SK-N-SH (cell line): ENCODE measurements at regions not wholly inside any gene's neighbourhood (a gene's known extent, or its start where the extent isn't known, plus 50 kb on each side); places are given as distances from the start of the nearest gene placed in this dataset.

Experiments
- CTCF ChIA-PET: fragments of 300-600, 350-600 bp; formaldehyde crosslinking; extraction: SDS; loops from one replicate; lab custom pipeline; 2021; lab: Yijun Ruan, JAX
- POLR2A ChIA-PET: fragments of 350-600 bp; sonication (Branson Sonifier 250); formaldehyde crosslinking; extraction: SDS; loops from one replicate; lab custom pipeline; 2020; ENCODE audit warnings: antibody characterized with exemption, inconsistent platforms; lab: Yijun Ruan, JAX
- DNase-seq: peaks from one replicate; pipeline ENCODE4 v3.0.0; 2012
- H2AFZ ChIP-seq: fragments of 200-600 bp; sonication (generic); 2 replicates; pipeline ENCODE4 v1.8.1; 2016; ENCODE audit warnings: antibody characterized with exemption, mild to moderate bottlenecking, low read depth
- H3F3A ChIP-seq: fragments of 200-600 bp; sonication (generic); replicated peaks from 2 replicates; pipeline ENCODE3; 2016; ENCODE audit warnings: antibody characterized with exemption, mild to moderate bottlenecking; ENCODE audit not compliant: insufficient read depth
- H3K27ac ChIP-seq, 2 experiments: fragments of 200-500 bp in 1 of 2; fragments of 200-600 bp in 1 of 2; sonication (Bioruptor generic) in 1 of 2; sonication (generic), shearing (Covaris generic) in 1 of 2; 2 replicates each; pipeline versions ENCODE4 v1.5.1 to v1.6.1; 2014 to 2016; ENCODE audit warnings: low read depth in 2 of 2, inconsistent platforms in 1 of 2, low read length in 1 of 2, mild to moderate bottlenecking in 1 of 2, mixed read lengths in 1 of 2
- H3K27me3 ChIP-seq: fragments of 200-600 bp; sonication (generic), shearing (Covaris generic); 2 replicates; pipeline ENCODE4 v1.6.1; 2016; ENCODE audit warnings: mixed run types; ENCODE audit not compliant: insufficient read depth
- H3K36me3 ChIP-seq, 2 experiments: fragments of 200-500 bp in 1 of 2; fragments of 200-600 bp in 1 of 2; sonication (Bioruptor generic) in 1 of 2; sonication (generic) in 1 of 2; replicated peaks in 1 of 2; 2 replicates each; pipeline versions ENCODE3 to v1.5.1; 2014 to 2016; ENCODE audit warnings: low read length in 1 of 2, mild to moderate bottlenecking in 1 of 2; ENCODE audit not compliant: insufficient read depth in 2 of 2, control insufficient read depth in 1 of 2
- H3K4me1 ChIP-seq, 2 experiments: fragments of 200-500 bp in 1 of 2; fragments of 200-600 bp in 1 of 2; sonication (Bioruptor generic) in 1 of 2; sonication (generic), shearing (Covaris generic) in 1 of 2; 2 replicates each; pipeline versions ENCODE4 v1.5.1 to v1.6.1; 2014 to 2016; ENCODE audit warnings: low read depth in 1 of 2, low read length in 1 of 2, mixed run types in 1 of 2; ENCODE audit not compliant: insufficient read depth in 2 of 2, control insufficient read depth in 1 of 2
- H3K4me2 ChIP-seq: fragments of 200-600 bp; sonication (generic), shearing (Covaris generic); 2 replicates; pipeline ENCODE4 v1.6.1; 2017; ENCODE audit warnings: mixed run types
- H3K4me3 ChIP-seq, 2 experiments: fragments of 200-500 bp in 1 of 2; fragments of 200-600 bp in 1 of 2; sonication (Bioruptor generic) in 1 of 2; sonication (generic), shearing (Covaris generic) in 1 of 2; 2 replicates each; pipeline versions ENCODE4 v1.5.1 to v1.8.1; 2014 to 2016; ENCODE audit warnings: low read depth in 2 of 2, inconsistent platforms in 1 of 2, low read length in 1 of 2, mild to moderate bottlenecking in 1 of 2, mixed read lengths in 1 of 2, moderate library complexity in 1 of 2
- H3K79me2 ChIP-seq: fragments of 200-600 bp; sonication (generic); 2 replicates; pipeline ENCODE4 v1.8.1; 2017; ENCODE audit warnings: mild to moderate bottlenecking; ENCODE audit not compliant: insufficient read depth
- H3K9ac ChIP-seq: fragments of 200-600 bp; sonication (generic); 2 replicates; pipeline ENCODE4 v1.6.1; 2017; ENCODE audit warnings: mixed run types
- H3K9me2 ChIP-seq: fragments of 200-600 bp; sonication (generic); 2 replicates; pipeline ENCODE4 v1.6.1; 2017; ENCODE audit warnings: mixed run types
- H3K9me3 ChIP-seq: fragments of 200-600 bp; sonication (generic); 2 replicates; pipeline ENCODE4 v1.6.1; 2017; ENCODE audit warnings: mixed run types, mild to moderate bottlenecking, moderate library complexity
- H4K20me1 ChIP-seq: fragments of 200-600 bp; sonication (generic); 2 replicates; pipeline ENCODE4 v1.6.1; 2017; ENCODE audit warnings: mild to moderate bottlenecking, mixed run types; ENCODE audit not compliant: insufficient read depth
- CTCF ChIP-seq: fragments of 200-600 bp; sonication (generic); IDR thresholded peaks from 2 replicates; pipeline ENCODE4 v1.6.1; 2017; ENCODE audit warnings: antibody characterized with exemption, mild to moderate bottlenecking, moderate library complexity
- ELF1 ChIP-seq: IDR thresholded peaks from 2 replicates; pipeline ENCODE4 v1.4.0; 2012
- EP300 ChIP-seq, 2 experiments: IDR thresholded peaks; 2 replicates each; pipeline versions ENCODE4 v1.4.0 to v1.6.1; 2012; ENCODE audit warnings: borderline replicate concordance in 1 of 2, low read depth in 1 of 2, low read length in 1 of 2
- EZH2phosphoT487 ChIP-seq: fragments of 200-600 bp; sonication (generic); IDR thresholded peaks from 2 replicates; pipeline ENCODE4 v1.6.1; 2017; ENCODE audit warnings: low read depth, mixed run types, mild to moderate bottlenecking, antibody characterized with exemption, moderate library complexity, borderline replicate concordance
- FOSL2 ChIP-seq: IDR thresholded peaks from 2 replicates; pipeline ENCODE4 v1.4.0; 2012; ENCODE audit warnings: low read depth, mild to moderate bottlenecking, moderate library complexity, borderline replicate concordance
- FOXM1 ChIP-seq: IDR thresholded peaks from 2 replicates; pipeline ENCODE4 v1.4.0; 2012; ENCODE audit warnings: low read depth, mild to moderate bottlenecking
- GABPA ChIP-seq: IDR thresholded peaks from 2 replicates; pipeline ENCODE4 v1.4.0; 2012; ENCODE audit warnings: low read depth, mild to moderate bottlenecking
- GATA2 ChIP-seq: sonication (generic); formaldehyde crosslinking; IDR thresholded peaks from 2 replicates; pipeline ENCODE4 v1.5.0; 2020; ENCODE audit warnings: mild to moderate bottlenecking, missing genetic modification reagents
- JUND ChIP-seq: IDR thresholded peaks from 2 replicates; pipeline ENCODE4 v1.4.0; 2012
- NFIC ChIP-seq: IDR thresholded peaks from 2 replicates; pipeline ENCODE4 v1.4.0; 2012; ENCODE audit warnings: borderline replicate concordance
- NRF1 ChIP-seq: IDR thresholded peaks from 2 replicates; pipeline ENCODE4 v1.6.1; 2012; ENCODE audit warnings: low read depth, mild to moderate bottlenecking, low read length
- POLR2AphosphoS5 ChIP-seq: IDR thresholded peaks from 2 replicates; pipeline ENCODE4 v1.6.1; 2012; ENCODE audit warnings: low read depth, low read length
- RCOR1 ChIP-seq: fragments of 150-350 bp; IDR thresholded peaks from 2 replicates; pipeline ENCODE4 v1.6.1; 2017; ENCODE audit warnings: antibody characterized with exemption, low read length
- RFX5 ChIP-seq: IDR thresholded peaks from 2 replicates; pipeline ENCODE4 v1.6.1; 2012; ENCODE audit warnings: mild to moderate bottlenecking, improper control_type of control experiment, low read length
- SMC3 ChIP-seq: IDR thresholded peaks from 2 replicates; pipeline ENCODE4 v1.6.1; 2012; ENCODE audit warnings: low read depth, low read length, improper control_type of control experiment
- TEAD4 ChIP-seq: IDR thresholded peaks from 2 replicates; pipeline ENCODE4 v1.4.0; 2012; ENCODE audit warnings: mild to moderate bottlenecking, borderline replicate concordance; ENCODE audit not compliant: insufficient read depth
- YY1 ChIP-seq: IDR thresholded peaks from 2 replicates; pipeline ENCODE4 v1.4.0; 2012; ENCODE audit warnings: low read depth, mild to moderate bottlenecking
- WGBS: methylation state at CpG from one replicate; pipeline ENCODE4 v1.1.6; 2017; ENCODE audit warnings: low lambda C conversion rate; 5-methylcytosine and 5-hydroxymethylcytosine counted together
- TF ChIP-seq, protein P1 (sequence below): IDR thresholded peaks from 2 replicates; pipeline ENCODE4 v1.4.0; 2012; ENCODE audit warnings: low read depth, borderline replicate concordance
- TF ChIP-seq, protein P2 (sequence below): IDR thresholded peaks from 2 replicates; pipeline ENCODE4 v1.4.0; 2012; ENCODE audit warnings: low read depth
- TF ChIP-seq, protein P3 (sequence below): IDR thresholded peaks from 2 replicates; pipeline ENCODE4; 2012

DNA sequence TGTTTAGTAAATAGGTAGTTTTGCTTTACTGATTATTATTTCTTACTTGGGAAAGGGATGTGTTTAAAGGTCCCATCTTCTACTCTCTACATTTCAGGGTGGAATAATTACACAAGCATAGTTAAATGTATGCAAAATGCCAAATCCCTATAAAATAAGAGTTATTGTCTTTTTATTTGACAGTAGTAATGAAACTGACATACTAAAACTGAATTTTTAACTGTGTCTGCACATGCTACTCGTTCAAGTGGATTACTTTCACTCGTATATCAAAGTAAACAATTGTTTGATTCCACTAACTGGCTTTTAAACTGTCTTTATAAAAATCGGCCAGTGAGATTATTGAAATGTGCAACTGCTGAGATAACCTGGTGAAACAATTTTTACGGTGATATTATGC, 602.9 kb upstream of the ADGRB3 start:
- Histone ChIP-seq H3K27ac (no peak overlapping the region), H3K9me3 (no peaks in the 10 kb centered on the region), H4K20me1 (no peaks in the 10 kb centered on the region), H3K4me3 (no peak overlapping the region), H3K9me2 (no peaks in the 10 kb centered on the region), H3K27me3 (no peaks in the 10 kb centered on the region), H3K79me2 (no peaks in the 10 kb centered on the region), H3K4me2 (no peak overlapping the region), H2AFZ (no peak overlapping the region), H3K9ac (no peak overlapping the region), H3F3A (no peaks in the 10 kb centered on the region), H3K36me3 (no peaks in the 10 kb centered on the region), H3K4me1 (no peaks in the 10 kb centered on the region)
- DNase-seq = no peak
- 30% methylated on average over 4 of the region's 4 CpGs for WGBS
- ChIA-PET CTCF (no interaction called here), POLR2A (no interaction called here)
- TF ChIP-seq GATA2 (no peak), FOXM1 (no peak), NRF1 (no peak), EP300 (IDR thresholded peaks at IDR 0.05; ENCODE audit: borderline replicate concordance in 1 of 2, low read depth in 1 of 2, low read length in 1 of 2) (no peak), FOSL2 (no peak), YY1 (no peak), POLR2AphosphoS5 (no peak), EZH2phosphoT487 (no peak), NFIC (no peak), RCOR1 (no peak), SMC3 (no peak), TEAD4 (no peak), GABPA (no peak), ELF1 (no peak), CTCF (no peak), RFX5 (no peak), JUND (no peak)
- TF ChIP-seq, protein P1, sequence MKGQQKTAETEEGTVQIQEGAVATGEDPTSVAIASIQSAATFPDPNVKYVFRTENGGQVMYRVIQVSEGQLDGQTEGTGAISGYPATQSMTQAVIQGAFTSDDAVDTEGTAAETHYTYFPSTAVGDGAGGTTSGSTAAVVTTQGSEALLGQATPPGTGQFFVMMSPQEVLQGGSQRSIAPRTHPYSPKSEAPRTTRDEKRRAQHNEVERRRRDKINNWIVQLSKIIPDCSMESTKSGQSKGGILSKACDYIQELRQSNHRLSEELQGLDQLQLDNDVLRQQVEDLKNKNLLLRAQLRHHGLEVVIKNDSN = no peak
- TF ChIP-seq, protein P2, sequence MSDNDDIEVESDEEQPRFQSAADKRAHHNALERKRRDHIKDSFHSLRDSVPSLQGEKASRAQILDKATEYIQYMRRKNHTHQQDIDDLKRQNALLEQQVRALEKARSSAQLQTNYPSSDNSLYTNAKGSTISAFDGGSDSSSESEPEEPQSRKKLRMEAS = no peak
- TF ChIP-seq, protein P3, sequence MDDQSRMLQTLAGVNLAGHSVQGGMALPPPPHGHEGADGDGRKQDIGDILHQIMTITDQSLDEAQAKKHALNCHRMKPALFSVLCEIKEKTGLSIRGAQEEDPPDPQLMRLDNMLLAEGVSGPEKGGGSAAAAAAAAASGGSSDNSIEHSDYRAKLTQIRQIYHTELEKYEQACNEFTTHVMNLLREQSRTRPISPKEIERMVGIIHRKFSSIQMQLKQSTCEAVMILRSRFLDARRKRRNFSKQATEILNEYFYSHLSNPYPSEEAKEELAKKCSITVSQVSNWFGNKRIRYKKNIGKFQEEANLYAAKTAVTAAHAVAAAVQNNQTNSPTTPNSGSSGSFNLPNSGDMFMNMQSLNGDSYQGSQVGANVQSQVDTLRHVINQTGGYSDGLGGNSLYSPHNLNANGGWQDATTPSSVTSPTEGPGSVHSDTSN = no peak
